Fibroblast of the aortic adventitia (primary cell): ENCODE measurements at regions not wholly inside any gene's neighbourhood (a gene's known extent, or its start where the extent isn't known, plus 50 kb on each side); places are given as distances from the start of the nearest gene placed in this dataset.
"Not testable (repeated sequence)": the region's sequence is repeated elsewhere in the genome, so short reads cannot be mapped to it uniquely, and the experiment has no call there.

Source experiments
- DNase-seq: peaks from one replicate; pipeline ENCODE4 v3.0.0-alpha.2; 2010; ENCODE audit warnings: low read depth
- H3K4me3 ChIP-seq: 2 replicates; pipeline ENCODE4 v1.5.1; 2011; ENCODE audit warnings: low read depth, mild to moderate bottlenecking, control low read depth, low read length, moderate library complexity
- TF ChIP-seq, protein P1 (sequence below): IDR thresholded peaks from 2 replicates; pipeline ENCODE4 v1.5.1; 2011; ENCODE audit warnings: mild to moderate bottlenecking, low read length, control low read depth, inconsistent platforms; ENCODE audit not compliant: insufficient read depth

- peak; percentile 42 for DNase-seq
- TF ChIP-seq, protein P1, sequence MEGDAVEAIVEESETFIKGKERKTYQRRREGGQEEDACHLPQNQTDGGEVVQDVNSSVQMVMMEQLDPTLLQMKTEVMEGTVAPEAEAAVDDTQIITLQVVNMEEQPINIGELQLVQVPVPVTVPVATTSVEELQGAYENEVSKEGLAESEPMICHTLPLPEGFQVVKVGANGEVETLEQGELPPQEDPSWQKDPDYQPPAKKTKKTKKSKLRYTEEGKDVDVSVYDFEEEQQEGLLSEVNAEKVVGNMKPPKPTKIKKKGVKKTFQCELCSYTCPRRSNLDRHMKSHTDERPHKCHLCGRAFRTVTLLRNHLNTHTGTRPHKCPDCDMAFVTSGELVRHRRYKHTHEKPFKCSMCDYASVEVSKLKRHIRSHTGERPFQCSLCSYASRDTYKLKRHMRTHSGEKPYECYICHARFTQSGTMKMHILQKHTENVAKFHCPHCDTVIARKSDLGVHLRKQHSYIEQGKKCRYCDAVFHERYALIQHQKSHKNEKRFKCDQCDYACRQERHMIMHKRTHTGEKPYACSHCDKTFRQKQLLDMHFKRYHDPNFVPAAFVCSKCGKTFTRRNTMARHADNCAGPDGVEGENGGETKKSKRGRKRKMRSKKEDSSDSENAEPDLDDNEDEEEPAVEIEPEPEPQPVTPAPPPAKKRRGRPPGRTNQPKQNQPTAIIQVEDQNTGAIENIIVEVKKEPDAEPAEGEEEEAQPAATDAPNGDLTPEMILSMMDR, result no peak
- no peak overlapping the region for H3K4me3 ChIP-seq
Measured at GRCh38 chr10:44576702-44577191, 191.8 kb upstream of the CXCL12 start.

DNA sequence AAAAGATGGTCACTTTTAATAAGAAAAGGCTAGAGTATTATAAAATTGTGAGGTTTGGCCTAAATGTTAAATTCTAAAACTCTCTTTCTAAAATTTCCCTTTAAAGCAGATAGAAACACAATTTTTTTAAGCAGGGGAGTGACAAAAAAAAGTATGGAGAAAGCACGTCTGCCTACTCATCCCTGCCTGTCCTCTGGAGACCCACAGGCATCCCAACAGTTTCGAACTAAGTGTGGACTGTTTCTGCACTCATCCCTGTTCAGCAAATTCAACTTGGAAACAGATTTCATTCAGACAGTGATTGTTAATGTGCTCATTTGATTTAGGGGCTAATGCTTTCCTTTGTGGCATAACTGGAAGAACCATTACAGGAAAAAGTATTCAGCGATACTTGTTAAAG, 192.6 kb upstream of the CXCL12 start:
- no peak for DNase-seq
- TF ChIP-seq, protein P1, result no peak
- no peak overlapping the region for H3K4me3 ChIP-seq

GRCh38 chr10:44578271-44578670, 193.4 kb upstream of the CXCL12 start:
- TF ChIP-seq, protein P1, result no peak
- DNase-seq, result no peak
- H3K4me3 ChIP-seq, result no peak overlapping the region

DNA sequence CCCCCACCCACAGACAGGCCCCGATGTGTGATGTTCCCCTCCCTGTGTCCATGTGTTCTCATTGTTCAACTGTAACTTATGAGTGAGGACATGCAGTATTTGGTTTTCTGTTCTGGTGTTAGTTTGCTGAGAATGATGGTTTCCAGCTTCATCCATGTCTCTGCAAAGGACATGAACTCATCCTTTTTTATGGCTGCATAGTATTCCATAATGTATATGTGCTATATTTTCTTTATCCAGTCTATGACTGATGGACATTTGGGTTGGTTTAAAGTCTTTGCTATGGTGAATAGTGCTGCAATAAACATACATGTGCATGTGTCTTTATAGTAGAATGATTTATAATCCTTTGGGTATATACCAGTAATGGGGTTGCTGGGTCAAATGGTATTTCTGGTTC, 194.1 kb upstream of the CXCL12 start:
- DNase-seq, H3K4me3 ChIP-seq: not testable (repeated sequence)

GRCh38 chr10:44581996-44582395, 197.1 kb upstream of the CXCL12 start:
- TF ChIP-seq, protein P1, result no peak
- no peak overlapping the region for H3K4me3 ChIP-seq
- DNase-seq, result peak; percentile 55

DNA sequence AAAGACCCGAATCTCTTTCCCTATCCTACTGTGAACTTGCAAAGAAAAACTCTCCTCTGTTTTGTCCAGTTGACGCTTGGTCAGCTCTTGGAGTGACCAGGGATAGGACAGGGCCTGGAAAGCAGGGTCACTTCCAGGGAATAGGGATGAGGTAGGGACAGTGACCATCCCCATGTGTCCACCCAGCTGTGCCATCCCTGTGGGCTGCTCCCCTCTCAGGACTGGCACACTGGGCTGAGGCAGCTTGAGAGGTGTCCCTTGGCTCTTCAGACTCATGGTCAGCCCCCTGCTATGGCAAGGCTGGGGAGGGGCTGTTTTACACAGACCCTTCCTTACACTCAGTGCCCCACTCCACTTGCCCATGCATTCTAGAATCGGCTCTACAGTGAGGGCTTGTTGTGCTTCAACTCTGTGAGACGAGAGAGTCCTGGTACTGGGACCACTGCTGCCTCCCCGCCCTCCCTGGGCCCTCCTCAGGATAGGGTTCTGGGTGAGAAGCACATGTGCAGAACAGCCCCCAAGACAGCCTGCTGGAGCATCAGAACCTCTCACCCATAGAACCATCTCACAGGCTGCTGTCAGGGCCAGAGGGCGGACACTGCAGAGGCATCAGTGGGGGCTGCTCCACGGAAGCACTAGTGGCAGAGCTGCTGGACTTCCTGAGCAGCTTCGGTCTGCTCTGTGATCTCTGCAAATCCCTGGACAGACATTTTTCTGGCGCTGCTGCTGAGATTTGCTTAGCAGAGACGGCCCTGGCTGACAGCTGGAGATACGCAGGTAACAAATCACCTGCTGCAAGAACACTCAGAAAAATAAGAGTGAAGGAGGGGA, 202.8 kb upstream of the CXCL12 start:
- no peak for DNase-seq

More for the DNA sequence above, 202.8 kb upstream of the CXCL12 start:
- H3K4me3 ChIP-seq, result no peak overlapping the region
- TF ChIP-seq, protein P1, result no peak
